Ureter (tissue), 1 donor: ENCODE measurements at regions not wholly inside any gene's neighbourhood (a gene's known extent, or its start where the extent isn't known, plus 50 kb on each side); places are given as distances from the start of the nearest gene placed in this dataset.

Source experiments
- DNase-seq: peaks from one replicate; pipeline ENCODE4 v3.0.0-alpha.2; 2020; ENCODE audit warnings: low spot score
- donor health status: DM: yes; HTN: yes; CAD: no.

DNA sequence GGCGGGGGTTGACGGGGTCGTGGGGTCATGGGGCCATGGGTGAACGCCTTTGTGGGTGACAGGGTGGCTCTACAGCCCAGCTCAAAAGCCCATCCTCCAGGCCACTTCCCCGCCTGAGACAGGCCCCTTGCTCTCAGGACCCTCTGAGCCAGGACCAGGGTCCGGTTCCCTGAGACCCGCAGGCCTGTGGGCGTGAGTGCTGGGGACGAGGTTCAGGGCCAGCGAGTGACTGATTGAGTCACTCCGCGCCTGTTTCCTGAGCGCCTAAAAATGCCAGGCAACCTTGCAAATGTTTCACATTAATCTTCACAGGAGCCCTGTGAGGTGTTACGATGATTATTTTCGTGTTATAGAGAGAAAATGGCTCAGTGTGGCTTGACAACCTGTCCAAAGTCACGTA, 97.8 kb downstream of the ZNF674 start:
- no peak for DNase-seq

DNA sequence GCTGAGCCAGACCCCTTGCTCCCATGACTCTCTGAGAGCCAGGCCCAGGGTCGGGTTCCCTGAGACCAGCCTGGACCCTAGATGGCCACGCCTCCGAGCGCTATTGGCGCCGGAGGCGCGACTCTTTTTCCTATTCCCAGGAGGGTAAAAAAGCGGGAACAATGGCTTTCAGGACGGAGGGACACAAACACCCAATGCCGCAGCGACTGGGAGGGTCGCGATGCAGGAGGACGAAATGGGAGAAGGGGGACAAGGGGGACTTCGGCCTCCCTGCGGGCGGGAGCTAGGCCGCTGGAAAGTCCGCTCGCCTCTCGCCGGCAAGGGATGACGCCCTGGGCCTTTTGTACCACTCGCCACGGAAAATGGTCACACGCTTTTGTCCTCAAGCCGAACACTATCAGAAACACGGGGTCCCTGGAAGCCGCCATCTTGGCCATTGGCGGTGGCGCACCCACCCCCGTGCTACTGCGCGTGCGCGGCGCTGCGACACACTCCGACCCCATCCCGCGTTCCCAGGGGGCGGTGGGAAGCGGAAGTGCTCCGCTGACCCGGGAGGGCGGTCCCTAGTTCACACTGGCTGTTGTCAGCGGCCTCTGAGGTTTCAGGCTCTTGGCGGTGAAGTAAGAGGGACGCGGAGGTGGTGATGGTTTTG, 98.4 kb downstream of the ZNF674 start:
- peak; percentile 88 for DNase-seq

DNA sequence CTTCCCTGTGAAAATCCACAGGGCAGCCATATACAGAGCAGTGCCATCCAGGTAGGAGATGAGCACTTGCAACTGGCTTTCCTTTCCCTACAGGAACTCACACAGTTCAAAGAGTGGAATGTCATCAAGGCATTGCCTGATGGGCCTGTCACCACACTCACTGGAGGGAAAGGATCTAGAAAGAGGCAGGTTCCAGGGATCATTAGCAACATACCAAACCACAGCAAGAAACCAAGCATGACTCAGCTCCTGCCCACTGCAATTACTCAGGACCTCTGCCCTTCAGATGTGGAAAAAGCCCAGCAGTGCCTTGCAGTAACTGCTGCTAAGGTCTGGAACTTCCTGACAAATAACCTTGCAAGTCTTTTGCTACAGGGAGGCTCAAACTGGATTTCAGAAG, 101.2 kb downstream of the ZNF674 start:
- DNase-seq = no peak

DNA sequence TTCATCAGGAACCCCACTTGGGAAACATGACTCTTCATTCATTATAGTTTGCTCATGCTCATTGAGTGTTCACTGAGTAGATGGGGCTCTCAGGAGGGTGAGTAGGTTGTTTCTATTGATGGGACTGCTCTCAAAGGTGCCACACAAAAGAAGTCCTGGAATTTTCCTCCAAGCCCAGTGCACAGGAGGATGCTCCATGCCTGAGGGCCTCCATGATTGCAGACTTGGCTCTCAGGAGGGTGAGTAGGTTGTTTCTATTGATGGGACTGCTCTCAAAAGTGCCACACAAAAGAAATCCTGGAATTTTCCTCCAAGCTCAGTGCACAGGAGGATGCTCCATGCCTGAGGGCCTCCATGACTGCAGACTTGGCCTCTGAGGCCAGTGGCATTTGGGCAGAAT, 108.5 kb downstream of the ZNF674 start:
- DNase-seq = no peak

DNA sequence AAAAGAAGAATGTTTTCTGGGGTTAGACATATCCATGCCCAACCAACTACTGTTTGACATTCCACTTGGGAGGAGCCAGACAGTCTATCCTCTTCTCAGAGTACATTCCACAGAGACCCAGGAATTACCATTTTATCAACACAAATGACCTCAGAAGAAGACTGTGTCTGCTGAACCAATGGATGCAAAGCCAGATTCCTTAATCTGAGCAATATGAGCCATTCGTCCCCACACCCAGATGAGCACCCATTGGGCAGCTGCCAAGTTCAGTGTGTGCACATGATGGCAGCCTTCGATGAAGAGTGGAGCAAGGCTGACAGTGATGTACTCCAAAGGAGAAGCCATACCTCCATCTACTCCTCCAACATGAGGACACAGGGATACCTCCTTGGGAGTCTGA, 111.3 kb downstream of the ZNF674 start:
- no peak for DNase-seq

DNA sequence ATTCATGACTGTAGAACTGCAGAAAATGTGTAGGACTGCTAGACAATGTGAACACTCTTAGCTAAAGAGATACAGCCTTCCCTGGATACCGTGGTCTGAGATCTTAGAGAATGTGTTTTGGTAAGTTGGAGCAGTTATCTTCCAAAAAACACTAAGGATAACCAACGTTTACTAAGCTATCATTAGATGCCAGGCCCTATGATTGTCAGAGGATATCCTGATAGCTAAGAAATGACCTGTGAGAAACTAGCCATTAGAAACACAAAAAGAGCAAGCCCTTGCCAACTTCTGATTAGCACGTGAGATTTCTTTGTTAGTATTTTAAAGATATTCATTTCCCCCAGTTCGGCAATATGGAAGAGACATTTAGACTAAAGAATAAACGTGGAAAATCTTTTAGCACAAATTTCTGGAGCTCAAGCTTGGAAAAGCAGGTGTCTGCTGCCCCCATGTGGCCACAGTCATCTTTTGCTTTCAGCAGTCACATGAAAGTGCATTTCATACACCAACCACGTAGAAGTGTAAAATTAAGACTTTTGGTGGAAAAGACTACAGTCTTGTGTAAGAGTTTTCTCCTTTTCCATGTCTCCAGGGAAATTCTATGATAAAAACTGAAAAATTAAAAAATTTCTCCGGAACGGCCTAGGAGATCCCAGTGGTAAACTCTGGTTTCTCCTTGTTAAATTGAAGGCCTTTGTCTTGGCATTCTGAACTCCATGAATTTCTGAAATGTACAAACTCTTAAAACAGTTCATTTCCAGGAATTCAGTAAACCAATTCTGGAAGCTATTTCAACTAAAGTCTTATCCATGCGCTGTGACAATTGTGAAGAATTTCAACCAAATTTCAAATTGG, 136.4 kb downstream of the ZNF674 start:
- DNase-seq = peak; percentile 72

DNA sequence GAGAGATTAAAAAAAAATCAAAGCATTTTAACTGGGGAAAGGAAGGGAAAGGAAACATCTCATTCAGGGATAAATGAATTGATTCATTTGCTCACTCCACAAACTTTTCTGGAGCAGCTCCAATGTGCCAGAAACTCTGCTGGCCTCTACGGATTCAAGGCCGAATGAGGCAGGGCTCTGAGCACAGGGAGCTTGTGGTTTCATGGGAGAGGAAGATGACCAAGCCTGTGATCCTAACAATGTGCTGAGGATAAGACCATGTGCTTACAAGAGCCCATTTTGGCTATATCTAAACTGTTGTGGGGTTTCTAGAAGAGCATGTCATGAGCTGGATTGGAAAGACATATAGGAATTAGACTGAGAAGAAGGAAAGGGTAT, 137.5 kb downstream of the ZNF674 start:
- no peak for DNase-seq

DNA sequence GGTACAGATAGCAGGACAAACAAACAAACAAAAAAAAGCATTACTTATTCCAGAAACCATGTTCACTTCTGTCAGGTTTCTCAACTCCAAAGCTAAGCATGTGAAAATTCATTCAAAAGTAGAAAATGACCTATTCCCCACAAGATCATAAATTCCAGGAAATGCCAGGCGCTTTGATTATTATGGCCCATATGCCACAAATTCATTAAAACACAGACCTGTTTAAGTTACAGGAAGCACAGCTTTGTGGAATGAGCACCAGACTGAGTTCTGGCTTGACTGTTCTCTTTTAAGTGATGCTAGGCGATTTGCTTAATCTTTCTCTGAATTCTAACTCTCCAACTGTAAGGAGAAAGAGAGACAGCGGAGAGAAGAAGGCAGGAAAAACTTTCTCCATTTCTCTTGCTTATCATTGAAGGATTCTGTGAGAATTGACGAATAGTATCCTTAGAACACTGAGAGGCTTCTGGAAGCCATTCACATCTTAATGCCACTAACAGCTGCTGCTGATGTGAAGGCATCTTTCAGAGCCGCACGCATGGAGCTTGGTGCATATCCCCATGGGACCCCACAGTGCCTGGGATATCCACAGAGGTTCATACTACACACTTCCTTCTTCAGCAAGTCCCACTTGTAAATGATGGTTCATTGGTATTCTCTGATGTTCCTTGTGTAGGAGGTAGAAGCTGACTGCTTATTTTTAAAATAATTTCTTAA, 138.0 kb downstream of the ZNF674 start:
- DNase-seq = no peak

DNA sequence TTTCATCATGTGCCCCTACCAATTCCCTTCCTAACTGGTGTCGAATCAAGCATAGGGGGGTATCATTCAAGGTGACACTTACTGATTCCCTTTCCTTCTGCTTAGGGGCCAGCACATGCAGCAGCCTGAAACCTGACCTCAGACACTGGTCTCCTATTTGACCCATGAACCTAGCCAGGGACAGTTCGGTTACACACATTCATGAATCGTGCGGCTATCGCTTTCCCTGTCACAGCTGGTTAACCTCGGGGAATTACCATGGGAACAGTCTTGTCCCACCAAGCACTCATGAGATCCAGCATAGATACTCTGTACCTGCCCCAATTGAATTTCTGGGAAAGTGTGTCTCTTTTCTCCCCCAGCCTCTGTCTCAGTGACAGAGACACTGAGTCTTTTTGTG, 140.4 kb downstream of the ZNF674 start:
- no peak for DNase-seq

DNA sequence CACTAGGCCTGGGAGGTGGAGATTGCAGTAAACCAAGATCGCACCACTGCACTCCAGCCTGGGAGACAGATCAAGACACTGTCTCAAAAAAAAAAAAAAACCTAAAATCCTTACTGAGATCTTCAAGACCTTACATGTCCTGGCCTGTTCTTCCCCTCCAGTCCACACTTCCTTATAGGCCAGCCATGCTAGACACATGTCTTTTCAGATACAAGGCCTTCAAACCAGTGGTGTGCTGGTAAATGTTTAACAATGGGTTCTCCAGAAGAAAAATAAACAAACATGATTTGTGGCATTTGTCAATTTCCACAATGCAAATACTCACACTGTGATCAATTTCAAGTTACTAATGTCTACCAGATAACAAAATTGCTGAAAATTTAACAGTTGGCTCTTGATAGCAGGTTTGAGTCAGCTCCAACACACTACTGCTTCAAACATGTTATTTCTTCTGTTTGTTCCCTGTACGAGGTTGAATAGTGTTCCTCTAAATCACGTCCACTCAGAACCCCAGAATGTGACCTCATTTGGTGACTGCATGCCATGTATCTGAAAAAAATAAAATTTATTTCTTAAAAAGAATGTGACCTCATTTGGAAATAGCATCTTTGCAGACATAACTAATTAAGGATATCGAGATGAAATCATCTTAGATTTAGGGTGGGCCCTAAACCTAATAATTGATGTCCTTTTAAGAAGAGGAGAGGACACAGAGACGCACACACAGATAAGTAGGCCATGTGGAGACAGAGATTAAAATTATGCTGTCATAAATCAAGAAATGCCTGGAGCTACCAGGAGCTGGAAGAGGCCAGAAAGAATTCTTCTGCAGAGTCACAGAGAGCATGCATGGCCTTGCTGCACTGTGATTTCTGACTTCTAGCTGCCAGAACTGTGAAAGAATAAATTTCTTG, 144.4 kb downstream of the ZNF674 start:
- no peak for DNase-seq

DNA sequence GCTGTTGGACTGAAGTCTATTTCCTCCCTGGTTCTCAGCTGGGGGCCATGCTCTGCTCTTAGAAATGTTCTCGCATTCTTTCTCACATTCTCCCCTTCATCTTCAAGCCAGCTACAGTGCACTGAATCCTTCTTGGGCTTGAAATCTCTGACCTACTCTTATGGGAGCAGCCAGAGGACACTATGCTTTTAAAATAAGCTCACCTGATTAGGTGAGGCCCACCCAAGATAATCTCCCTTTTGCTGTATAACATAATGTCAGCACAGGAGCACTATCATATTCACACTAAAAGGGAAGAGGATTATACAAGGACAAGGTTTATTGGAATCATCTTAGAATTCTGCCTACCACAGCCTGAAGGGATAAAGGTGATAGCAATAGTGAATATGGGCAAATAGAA, 146.3 kb downstream of the ZNF674 start:
- no peak for DNase-seq

DNA sequence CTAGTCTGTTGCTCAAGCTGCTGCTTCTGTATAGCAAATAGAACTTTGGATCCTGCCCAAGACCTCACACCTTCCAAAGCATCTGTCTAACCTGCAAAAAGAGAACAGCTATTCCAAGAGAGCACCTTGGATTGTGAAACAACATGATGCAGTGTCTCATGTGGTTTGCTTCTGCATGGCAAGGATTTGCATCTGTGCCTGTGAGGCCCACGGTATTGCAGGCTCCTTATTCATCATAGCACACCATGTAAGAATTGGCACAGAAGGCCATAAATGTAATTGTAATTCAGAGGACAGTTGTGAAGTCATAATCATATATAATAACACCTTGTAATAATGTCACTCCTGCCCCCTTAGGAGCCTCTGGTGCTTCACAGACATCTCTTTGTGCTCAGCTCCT, 147.1 kb downstream of the ZNF674 start:
- DNase-seq = no peak

DNA sequence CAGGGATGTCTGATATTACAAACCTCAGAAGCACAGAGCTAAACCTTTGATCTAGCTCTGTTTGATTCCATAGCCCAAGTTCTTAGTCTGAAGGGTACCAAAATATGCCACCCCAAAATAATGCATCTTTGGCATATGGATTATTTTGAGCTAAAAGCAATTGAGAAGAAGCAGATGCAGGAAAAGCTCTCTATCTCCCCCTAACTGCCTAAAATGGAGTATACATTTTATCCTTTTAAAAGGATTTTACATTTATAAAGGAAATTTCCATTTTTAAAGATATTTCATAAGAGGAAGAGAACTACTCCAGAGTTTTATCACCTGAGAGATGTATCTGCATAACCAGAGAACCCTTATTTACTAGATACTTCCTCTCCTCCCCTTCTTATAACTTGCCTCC, 158.7 kb downstream of the ZNF674 start:
- DNase-seq = no peak

DNA sequence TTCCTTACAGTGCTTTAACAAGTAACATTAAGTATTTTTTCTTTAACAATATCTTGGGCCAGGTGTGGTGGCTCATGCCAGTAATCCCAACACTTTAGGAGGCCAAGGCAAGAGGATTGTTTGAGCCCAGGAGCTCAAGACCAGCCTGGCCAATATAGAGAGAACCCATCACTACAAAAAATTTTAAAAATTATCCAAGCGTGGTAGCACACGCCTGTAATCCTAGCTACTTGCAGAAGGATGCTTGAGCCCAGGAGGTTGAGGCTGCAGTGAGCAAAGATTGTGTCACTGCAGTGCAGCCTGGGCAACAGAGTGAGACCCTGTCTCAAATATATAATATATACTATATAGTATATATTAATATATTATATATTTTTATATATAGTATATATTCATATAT, 162.2 kb downstream of the ZNF674 start:
- no peak for DNase-seq

DNA sequence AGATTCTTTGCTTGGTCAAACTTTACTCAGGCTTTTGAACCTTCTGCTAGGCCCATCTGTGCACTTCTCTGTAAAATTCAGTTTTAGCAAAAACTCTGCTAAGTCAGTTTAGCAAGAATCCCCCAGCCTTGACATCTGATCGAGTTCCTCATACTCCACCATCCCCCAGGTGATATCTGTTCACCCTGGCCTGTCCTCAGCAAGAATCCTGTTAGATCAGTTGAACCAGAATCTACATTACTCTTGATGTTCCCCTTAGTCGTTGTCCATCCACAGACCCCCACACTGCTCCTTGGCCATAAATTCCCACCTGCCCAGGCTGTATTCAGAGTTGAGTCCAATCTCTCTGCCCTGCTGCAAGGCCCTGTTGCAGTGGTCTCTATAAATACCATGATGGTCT, 162.6 kb downstream of the ZNF674 start:
- DNase-seq = no peak

DNA sequence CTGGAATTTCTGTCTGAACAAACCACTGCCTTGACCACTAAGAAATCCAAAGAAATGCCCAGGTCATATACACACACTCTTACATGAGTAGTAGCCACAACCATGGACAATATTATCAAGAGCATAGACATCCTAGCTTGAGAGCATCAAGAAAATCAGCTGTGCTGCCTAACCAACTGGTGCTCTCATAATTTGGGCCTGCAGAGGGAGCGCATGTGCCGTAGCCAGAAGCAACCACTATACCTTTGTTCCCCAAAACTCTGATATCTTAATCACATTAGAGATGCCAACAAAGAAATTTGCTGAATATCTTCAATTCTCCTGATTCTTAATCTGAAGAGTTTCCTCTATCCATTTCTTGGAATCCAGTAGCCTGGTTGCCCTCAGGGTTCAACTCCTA, 163.6 kb downstream of the ZNF674 start:
- no peak for DNase-seq

DNA sequence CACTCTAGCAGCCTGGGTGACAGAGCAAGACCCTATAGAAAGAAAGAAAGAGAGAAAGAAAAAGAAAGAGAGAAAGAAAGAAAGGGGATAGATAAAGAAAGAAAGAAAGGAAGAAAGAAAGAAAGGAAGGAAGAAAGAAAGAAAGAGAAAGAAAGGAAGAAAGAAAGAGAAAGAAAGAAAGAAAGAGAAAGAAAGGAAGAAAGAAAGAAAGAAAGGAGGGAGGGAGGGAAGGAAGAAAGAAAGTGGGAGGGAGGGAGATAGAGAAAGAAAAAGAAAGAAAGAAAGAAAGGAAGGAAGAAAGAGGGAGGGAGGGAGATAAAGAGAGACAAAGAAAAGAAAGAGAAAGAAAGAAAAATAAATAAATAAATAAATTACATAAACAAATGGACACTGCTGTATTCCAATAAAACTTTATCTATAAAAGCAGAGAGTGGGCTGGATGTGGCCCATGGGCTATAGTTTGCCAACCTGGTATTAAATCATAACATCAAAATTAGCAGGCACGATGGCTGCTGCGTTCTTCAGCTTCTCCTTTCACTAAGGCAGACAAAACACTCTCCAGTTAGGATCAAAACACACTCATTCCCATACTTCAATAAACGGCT, 165.0 kb downstream of the ZNF674 start:
- no peak for DNase-seq

DNA sequence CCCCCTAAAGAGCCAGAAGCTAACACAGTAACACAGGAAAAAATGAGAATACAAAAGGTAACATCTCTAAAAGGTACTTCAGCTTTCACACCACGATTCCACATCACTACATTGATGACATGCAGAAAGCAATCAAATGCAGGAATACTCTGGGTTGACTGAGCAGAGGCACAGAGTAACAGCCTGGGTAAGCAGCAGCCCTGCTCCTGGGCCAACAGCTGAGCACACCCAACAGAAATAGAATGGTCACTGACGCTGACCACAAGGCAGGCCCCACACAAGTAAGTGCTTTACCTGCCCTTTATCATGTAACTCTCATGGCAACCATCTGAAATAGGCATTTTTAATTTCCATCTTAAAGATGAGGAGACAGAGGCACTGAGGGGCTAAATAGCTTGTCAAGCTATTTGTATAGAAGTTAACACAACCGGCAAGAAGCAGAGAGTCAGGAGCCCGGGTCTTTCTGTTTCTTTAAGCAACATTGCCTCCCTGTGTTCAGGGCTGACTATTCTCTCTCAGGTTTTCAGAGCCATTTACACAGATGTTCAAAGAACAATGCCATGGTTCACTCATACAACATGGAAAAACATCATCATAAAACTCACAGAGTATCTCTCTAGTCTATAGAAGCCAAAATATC, 168.9 kb downstream of the ZNF674 start:
- no peak for DNase-seq

DNA sequence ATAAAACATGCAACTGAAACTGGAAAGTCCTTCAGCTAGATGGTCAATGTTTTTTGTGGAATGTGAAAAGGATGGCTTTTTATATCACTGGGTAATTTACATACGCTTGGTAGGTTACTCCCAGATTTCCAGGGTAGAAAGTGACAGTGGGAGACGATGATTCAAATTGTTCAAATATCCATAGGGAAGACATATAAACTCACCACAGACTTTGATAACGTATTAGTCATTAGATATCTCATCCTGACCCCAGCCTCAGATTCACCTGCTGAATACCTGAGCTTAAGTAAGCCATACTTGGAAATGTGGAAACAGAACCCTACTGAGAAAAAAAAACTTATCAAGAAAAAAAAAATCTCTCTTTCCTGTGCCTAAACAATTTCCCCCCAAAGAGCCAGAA, 169.4 kb downstream of the ZNF674 start:
- no peak for DNase-seq

DNA sequence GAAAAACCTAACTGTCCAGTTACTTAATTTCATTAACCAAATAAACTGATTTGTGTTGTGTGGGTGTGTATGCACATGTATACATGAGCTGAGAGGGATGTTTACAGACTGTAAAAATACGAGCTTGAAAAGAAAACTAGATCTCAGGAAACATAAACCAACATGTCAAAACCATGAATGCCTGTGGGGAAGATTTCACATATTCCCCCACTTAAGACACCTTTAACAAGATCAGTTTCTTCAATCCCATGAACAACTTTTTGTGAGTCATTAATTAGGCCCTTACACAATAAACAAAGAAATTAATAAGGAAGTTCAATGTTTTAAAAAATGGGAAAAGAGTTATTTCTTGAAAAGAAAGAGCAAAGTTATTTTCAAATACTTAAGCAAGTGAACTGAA, 170.8 kb downstream of the ZNF674 start:
- no peak for DNase-seq

DNA sequence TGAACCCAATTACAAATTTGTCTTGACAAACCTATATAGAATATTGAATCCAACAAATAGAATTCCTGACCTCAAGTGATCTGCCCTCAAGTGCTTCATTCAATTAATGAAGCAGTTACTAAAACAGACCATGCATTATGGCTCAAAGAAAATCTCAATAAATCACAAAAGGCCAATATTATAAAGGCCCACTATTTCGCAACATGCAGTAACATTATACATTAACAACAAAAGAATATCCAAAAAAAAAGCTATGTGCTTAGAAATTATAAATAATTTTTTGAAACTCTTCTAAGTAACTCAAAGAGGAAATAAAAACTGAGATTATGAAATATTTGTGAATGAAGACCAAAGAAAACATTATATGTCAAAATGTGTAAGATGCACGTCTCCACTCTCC, 177.7 kb downstream of the ZNF674 start:
- DNase-seq = no peak
